ENCODE measurements at regions not wholly inside any gene's neighbourhood (a gene's known extent, or its start where the extent isn't known, plus 50 kb on each side); places are given as distances from the start of the nearest gene placed in this dataset.
A peak's percentile ranks its signal among the peaks of the same experiment; 100 is the strongest.

DNA sequence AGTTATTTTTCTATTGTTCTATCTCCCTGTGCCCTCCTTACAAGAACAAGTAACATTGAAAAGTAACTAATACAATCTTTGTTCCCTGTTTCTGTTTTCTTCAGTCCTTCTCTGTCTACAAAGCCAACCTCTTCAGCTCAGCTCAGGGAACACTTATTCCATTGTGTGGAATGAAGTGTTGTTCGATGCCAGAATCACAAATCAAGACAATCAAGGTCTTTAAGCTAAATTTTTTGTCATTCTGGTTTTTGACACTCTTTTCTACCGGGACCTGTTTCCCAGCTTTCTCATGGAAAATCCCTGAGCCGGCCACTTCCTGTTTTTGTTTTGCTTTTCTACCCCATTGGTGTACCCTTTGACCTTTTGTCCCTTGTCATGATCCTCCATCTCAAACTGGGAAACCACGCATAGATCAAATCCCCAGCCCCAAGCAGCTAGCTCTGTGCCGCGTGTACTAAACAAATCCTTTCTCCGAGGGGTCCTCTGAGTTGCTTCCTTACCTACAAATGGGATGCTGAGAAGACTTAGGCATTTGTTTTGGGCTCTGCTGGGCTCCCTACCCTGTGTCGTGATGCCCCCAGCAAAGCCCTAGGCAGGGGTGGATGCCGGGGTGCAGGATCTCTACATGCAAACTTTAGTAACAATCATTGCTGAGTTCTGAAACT is 141.8 kb downstream of the TOMM20 start (continued):
- no peak for TF ChIP-seq GABPA (IDR thresholded peaks at IDR 0.05; ENCODE audit: low read depth, low read length)
- TF ChIP-seq GABPA (CRISPR knock-in tag; IDR thresholded peaks at IDR 0.05; ENCODE audit: low read depth) = peak; percentile 47; the same call in 1 of the 2 replicates
- no peak for TF ChIP-seq CEBPB (IDR thresholded peaks at IDR 0.05; ENCODE audit: borderline replicate concordance, low read depth, low read length)
- 0 out of 2 replicates have a peak, but pooled peaks have one; percentile 17 for TF ChIP-seq BRD4 (CRISPR knock-in tag; IDR thresholded peaks at IDR 0.05)
- TF ChIP-seq NR2C2 (CRISPR knock-in tag; IDR thresholded peaks at IDR 0.05; ENCODE audit: borderline replicate concordance) = peak; percentile 89
- TF ChIP-seq STAG1 (CRISPR knock-in tag; IDR thresholded peaks at IDR 0.05) = 0 out of 2 replicates have a peak, but pooled peaks have one; percentile 3
- no peak for TF ChIP-seq HMG20A (CRISPR knock-in tag; IDR thresholded peaks at IDR 0.05; ENCODE audit: borderline replicate concordance)
- no peak for TF ChIP-seq HOXA3 (CRISPR knock-in tag; IDR thresholded peaks at IDR 0.05)
- TF ChIP-seq HNRNPL (IDR thresholded peaks at IDR 0.05; ENCODE audit: low read depth, low read length) = no peak
- no peak; the same call in 1 of the 2 replicates for TF ChIP-seq ZNF430 (CRISPR knock-in tag; IDR thresholded peaks at IDR 0.05)
- no peak; the same call in 1 of the 2 replicates for TF ChIP-seq ZNF317 (CRISPR knock-in tag; IDR thresholded peaks at IDR 0.05)
- no peak; the same call in 1 of the 2 replicates for TF ChIP-seq GABPB1 (CRISPR knock-in tag; IDR thresholded peaks at IDR 0.05)
- TF ChIP-seq MXI1 (IDR thresholded peaks at IDR 0.05; ENCODE audit: borderline replicate concordance, low read depth, low read length) = no peak
- peak; percentile 76 for TF ChIP-seq FOXP4 (CRISPR knock-in tag; IDR thresholded peaks at IDR 0.05)
- TF ChIP-seq, protein P1, sequence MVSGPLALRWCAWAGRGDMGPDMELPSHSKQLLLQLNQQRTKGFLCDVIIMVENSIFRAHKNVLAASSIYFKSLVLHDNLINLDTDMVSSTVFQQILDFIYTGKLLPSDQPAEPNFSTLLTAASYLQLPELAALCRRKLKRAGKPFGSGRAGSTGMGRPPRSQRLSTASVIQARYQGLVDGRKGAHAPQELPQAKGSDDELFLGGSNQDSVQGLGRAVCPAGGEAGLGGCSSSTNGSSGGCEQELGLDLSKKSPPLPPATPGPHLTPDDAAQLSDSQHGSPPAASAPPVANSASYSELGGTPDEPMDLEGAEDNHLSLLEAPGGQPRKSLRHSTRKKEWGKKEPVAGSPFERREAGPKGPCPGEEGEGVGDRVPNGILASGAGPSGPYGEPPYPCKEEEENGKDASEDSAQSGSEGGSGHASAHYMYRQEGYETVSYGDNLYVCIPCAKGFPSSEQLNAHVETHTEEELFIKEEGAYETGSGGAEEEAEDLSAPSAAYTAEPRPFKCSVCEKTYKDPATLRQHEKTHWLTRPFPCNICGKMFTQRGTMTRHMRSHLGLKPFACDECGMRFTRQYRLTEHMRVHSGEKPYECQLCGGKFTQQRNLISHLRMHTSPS (CRISPR knock-in tag; IDR thresholded peaks at IDR 0.05; ENCODE audit: low read depth) = no peak
- no peak for TF ChIP-seq PREB (CRISPR knock-in tag; IDR thresholded peaks at IDR 0.05)
- peak; percentile 67; the same call in 1 of the 2 replicates for TF ChIP-seq FOXO1 (CRISPR knock-in tag; IDR thresholded peaks at IDR 0.05)
- peak; percentile 14 for TF ChIP-seq ZNF883 (CRISPR knock-in tag; IDR thresholded peaks at IDR 0.05; ENCODE audit: not compliant biosample characterization)
- TF ChIP-seq BRCA1 (CRISPR knock-in tag; IDR thresholded peaks at IDR 0.05) = no peak
- peak; percentile 13; the same call in 1 of the 2 replicates for TF ChIP-seq ZNF143 (CRISPR knock-in tag; IDR thresholded peaks at IDR 0.05)
- TF ChIP-seq ELF1 (CRISPR knock-in tag; IDR thresholded peaks at IDR 0.05) = peak; percentile 79; the same call in 1 of the 2 replicates
- no peak for TF ChIP-seq ZNF280B (CRISPR knock-in tag; IDR thresholded peaks at IDR 0.05; ENCODE audit: borderline replicate concordance)
- TF ChIP-seq SRSF1 (optimal IDR thresholded peaks at IDR 0.05; ENCODE audit: low read depth, low read length) = no peak
